ENCODE measurements at regions not wholly inside any gene's neighbourhood (a gene's known extent, or its start where the extent isn't known, plus 50 kb on each side); places are given as distances from the start of the nearest gene placed in this dataset.

- Histone ChIP-seq H3K36me3 (no peaks in the 10 kb centered on the region), H3K4me1 (no peaks in the 10 kb centered on the region), H3K27me3 (no peaks in the 10 kb centered on the region), H3K4me3 (no peak overlapping the region), H3K9me3 (no peaks in the 10 kb centered on the region), H3K27ac (no peak overlapping the region)
- intact Hi-C loops (cut with DNase I), result no loop called here
- DNase-seq (ENCODE audit: extremely low spot score in 2 of 2), result no peak
- TF ChIP-seq CTCF (IDR thresholded peaks at IDR 0.05) (no peak), POLR2AphosphoS5 (IDR thresholded peaks at IDR 0.05; ENCODE audit: insufficient read depth in 1 of 2, low read depth in 1 of 2) (no peak), POLR2A (IDR thresholded peaks at IDR 0.05) (no peak)
Observed at GRCh38 chr19:30311911-30312310, 60.3 kb upstream of the ZNF536 start.

- Histone ChIP-seq H3K27me3 (no peaks in the 10 kb centered on the region), H3K4me3 (no peak overlapping the region), H3K9me3 (no peaks in the 10 kb centered on the region), H3K36me3 (no peaks in the 10 kb centered on the region), H3K4me1 (no peaks in the 10 kb centered on the region), H3K27ac (no peak overlapping the region)
- DNase-seq (ENCODE audit: extremely low spot score in 2 of 2), result no peak
- intact Hi-C loops (cut with DNase I), result no loop called here
- TF ChIP-seq CTCF (IDR thresholded peaks at IDR 0.05), result no peak
- TF ChIP-seq POLR2A (IDR thresholded peaks at IDR 0.05), result no peak
- no peak for TF ChIP-seq POLR2AphosphoS5 (IDR thresholded peaks at IDR 0.05; ENCODE audit: insufficient read depth in 1 of 2, low read depth in 1 of 2)
Observed at GRCh38 chr19:30312582-30313352, 59.4 kb upstream of the ZNF536 start.

GRCh38 chr19:30313353-30313750 lies 58.8 kb upstream of the ZNF536 start:
- TF ChIP-seq POLR2AphosphoS5 (IDR thresholded peaks at IDR 0.05; ENCODE audit: insufficient read depth in 1 of 2, low read depth in 1 of 2) (no peak), POLR2A (IDR thresholded peaks at IDR 0.05) (no peak)
- Histone ChIP-seq H3K4me1 (no peaks in the 10 kb centered on the region), H3K27ac (no peak overlapping the region), H3K27me3 (no peaks in the 10 kb centered on the region), H3K9me3 (no peaks in the 10 kb centered on the region), H3K4me3 (no peak overlapping the region), H3K36me3 (no peaks in the 10 kb centered on the region)
- intact Hi-C loops (cut with DNase I), result no loop called here
- no peak for DNase-seq (ENCODE audit: extremely low spot score in 2 of 2)

GRCh38 chr19:30314056-30314804 lies 58.0 kb upstream of the ZNF536 start:
- intact Hi-C loops (cut with DNase I), result no loop called here
- Histone ChIP-seq H3K27me3 (no peaks in the 10 kb centered on the region), H3K4me1 (no peaks in the 10 kb centered on the region), H3K27ac (no peak overlapping the region), H3K4me3 (no peak overlapping the region), H3K9me3 (no peaks in the 10 kb centered on the region), H3K36me3 (no peaks in the 10 kb centered on the region)
- TF ChIP-seq POLR2A (IDR thresholded peaks at IDR 0.05), result no peak
- TF ChIP-seq CTCF (IDR thresholded peaks at IDR 0.05), result no peak
- no peak for TF ChIP-seq POLR2AphosphoS5 (IDR thresholded peaks at IDR 0.05; ENCODE audit: insufficient read depth in 1 of 2, low read depth in 1 of 2)
- no peak for DNase-seq (ENCODE audit: extremely low spot score in 2 of 2)

GRCh38 chr19:30314805-30315155 lies 57.4 kb upstream of the ZNF536 start:
- intact Hi-C loops (cut with DNase I), result no loop called here
- no peak for TF ChIP-seq POLR2AphosphoS5 (IDR thresholded peaks at IDR 0.05; ENCODE audit: insufficient read depth in 1 of 2, low read depth in 1 of 2)
- TF ChIP-seq CTCF (IDR thresholded peaks at IDR 0.05), result no peak
- TF ChIP-seq POLR2A (IDR thresholded peaks at IDR 0.05), result no peak
- no peak for DNase-seq (ENCODE audit: extremely low spot score in 2 of 2)
- H3K27ac ChIP-seq, result no peak overlapping the region
- H3K36me3 ChIP-seq, result no peaks in the 10 kb centered on the region
- no peaks in the 10 kb centered on the region for H3K9me3 ChIP-seq
- H3K4me1 ChIP-seq, result no peaks in the 10 kb centered on the region
- H3K4me3 ChIP-seq, result no peak overlapping the region
- no peaks in the 10 kb centered on the region for H3K27me3 ChIP-seq
